Endothelial cell of umbilical vein (primary cell): ENCODE measurements at regions not wholly inside any gene's neighbourhood (a gene's known extent, or its start where the extent isn't known, plus 50 kb on each side); places are given as distances from the start of the nearest gene placed in this dataset.

Experiments used
- BruUV-seq: library from RNA; stranded (reverse); fragments of 400-500 nt; replicated peaks from 2 replicates; lab custom pipeline; 2021; lab: Mats Ljungman, UMichigan
- CTCF ChIA-PET: fragments of 300-600, 350-600 bp; sonication (Branson Sonifier 250); formaldehyde crosslinking; loops from one replicate; lab custom pipeline; 2021; ENCODE audit warnings: antibody characterized with exemption, inconsistent platforms; lab: Charles Lee
- POLR2A ChIA-PET: fragments of 300-600, 350-600 bp; sonication (Branson Sonifier 250); formaldehyde crosslinking; loops from one replicate; lab custom pipeline; 2021; ENCODE audit warnings: antibody characterized with exemption, inconsistent platforms; lab: Charles Lee
- DNase-seq: peaks from one replicate; pipeline ENCODE4 v3.0.0-alpha.2; 2011; ENCODE audit warnings: low read depth, low spot score
- FAIRE-seq: peaks from 2 replicates; lab custom pipeline; 2011; peaks lifted over from hg19 to GRCh38; lab: Jason Lieb, UNC
- H2AFZ ChIP-seq: 2 replicates; pipeline ENCODE4 v1.6.0; 2012; ENCODE audit warnings: low read depth, low read length, control low read depth, inconsistent platforms
- H3K27ac ChIP-seq: 2 replicates; pipeline ENCODE4 v1.5.1; 2011; ENCODE audit warnings: low read depth, mild to moderate bottlenecking, control low read depth, low read length, moderate library complexity; ENCODE audit not compliant: insufficient read depth
- H3K27me3 ChIP-seq, 2 experiments: 2 replicates each; pipeline versions ENCODE4 v1.6.0 to v1.6.1; 2011; ENCODE audit warnings: low read length in 2 of 2, mixed read lengths in 1 of 2; ENCODE audit not compliant: control insufficient read depth in 2 of 2, insufficient read depth in 2 of 2
- H3K36me3 ChIP-seq, 2 experiments: 2 replicates in 1 of 2; 3 replicates in 1 of 2; pipeline ENCODE4 v1.5.1; 2011; ENCODE audit warnings: low read length in 2 of 2, mild to moderate bottlenecking in 1 of 2, moderate library complexity in 1 of 2; ENCODE audit not compliant: control insufficient read depth in 2 of 2, insufficient read depth in 2 of 2; ENCODE audit errors: extremely low read depth in 1 of 2
- H3K4me1 ChIP-seq: 3 replicates; pipeline ENCODE4 v1.5.1; 2011; ENCODE audit warnings: mild to moderate bottlenecking, low read length; ENCODE audit not compliant: control insufficient read depth, insufficient read depth; ENCODE audit errors: extremely low read depth
- H3K4me2 ChIP-seq: 2 replicates; pipeline ENCODE4 v1.6.1; 2011; ENCODE audit warnings: low read length, control low read depth, mixed read lengths; ENCODE audit not compliant: insufficient read depth
- H3K4me3 ChIP-seq, 3 experiments: fragments of 200-600 bp in 1 of 3; sonication (generic), shearing (Covaris generic) in 1 of 3; replicated peaks in 1 of 3; 2 replicates each; pipeline ENCODE4 v1.5.1; 2011 to 2016; ENCODE audit warnings: control low read depth in 3 of 3, low read length in 3 of 3, mild to moderate bottlenecking in 2 of 3, inconsistent platforms in 1 of 3, low read depth in 1 of 3, moderate library complexity in 1 of 3; ENCODE audit not compliant: insufficient read depth in 1 of 3
- H3K79me2 ChIP-seq: 2 replicates; pipeline ENCODE4 v1.6.0; 2012; ENCODE audit warnings: low read length, inconsistent platforms; ENCODE audit not compliant: control insufficient read depth, insufficient read depth
- H3K9ac ChIP-seq: replicated peaks from 2 replicates; pipeline ENCODE3; 2011; ENCODE audit warnings: low read length, control low read depth; ENCODE audit not compliant: insufficient read depth; ENCODE audit errors: extremely low read depth
- H3K9me1 ChIP-seq: replicated peaks from 3 replicates; pipeline ENCODE4 v1.6.0; 2011; ENCODE audit warnings: mild to moderate bottlenecking, low read length; ENCODE audit not compliant: control insufficient read depth, insufficient read depth; ENCODE audit errors: extremely low read depth
- H3K9me3 ChIP-seq: replicated peaks from 2 replicates; pipeline ENCODE4 v1.5.1; 2012; ENCODE audit warnings: low read length, inconsistent platforms; ENCODE audit not compliant: control insufficient read depth, insufficient read depth
- H4K20me1 ChIP-seq: replicated peaks from 2 replicates; pipeline ENCODE3; 2011; ENCODE audit warnings: mild to moderate bottlenecking, low read length; ENCODE audit not compliant: control insufficient read depth, insufficient read depth; ENCODE audit errors: extremely low read depth
- EZH2 ChIP-seq: IDR thresholded peaks from 2 replicates; pipeline ENCODE4 v1.6.1; 2012; ENCODE audit warnings: borderline replicate concordance, low read depth, mild to moderate bottlenecking, moderate library complexity, low read length, inconsistent platforms; ENCODE audit not compliant: severe bottlenecking
- FOS ChIP-seq: IDR thresholded peaks from 2 replicates; pipeline ENCODE4 v1.6.1; 2011; ENCODE audit warnings: mild to moderate bottlenecking, low read length, moderate library complexity, borderline replicate concordance; ENCODE audit not compliant: insufficient read depth
- GATA2 ChIP-seq: IDR thresholded peaks from 2 replicates; pipeline ENCODE4 v1.7.0; 2011; ENCODE audit warnings: low read depth, mild to moderate bottlenecking, moderate library complexity, mixed read lengths, low read length; ENCODE audit not compliant: insufficient read length, insufficient read depth
- JUN ChIP-seq: IDR thresholded peaks from 2 replicates; pipeline ENCODE4 v1.6.1; 2011; ENCODE audit warnings: borderline replicate concordance, low read depth; ENCODE audit not compliant: insufficient read length, insufficient read depth
- MYC ChIP-seq: IDR thresholded peaks from one replicate; pipeline ENCODE4 v1.6.1; 2011; ENCODE audit warnings: mild to moderate bottlenecking, low read depth, low read length
- POLR2A ChIP-seq: IDR thresholded peaks from 2 replicates; pipeline ENCODE4 v1.6.1; 2012; ENCODE audit warnings: low read depth, mild to moderate bottlenecking, control low read depth, low read length
- POLR2AphosphoS5 ChIP-seq: IDR thresholded peaks from 2 replicates; pipeline ENCODE4 v1.6.1; 2012; ENCODE audit warnings: low read depth, mild to moderate bottlenecking, control low read depth, low read length, moderate library complexity; ENCODE audit not compliant: insufficient read depth
- dilution Hi-C: fragments of 300-500 bp; cut with MboI; formaldehyde crosslinking; loops from one replicate; pipeline ENCODE4 v1.15.0; 2019; ENCODE audit warnings: low sequenced_read_pairs; ENCODE audit not compliant: extremely low pct_ligation_motif_present
- intact Hi-C: fragments of 100-400 bp; cut with micrococcal nuclease; formaldehyde crosslinking; loops from one replicate; pipeline ENCODE4 v1.10.0; 2022
- TF ChIP-seq, protein P1 (sequence below): IDR thresholded peaks from 2 replicates; pipeline ENCODE4 v1.6.1; 2011; ENCODE audit not compliant: insufficient read depth, insufficient read length
- TF ChIP-seq, protein P2 (sequence below), 2 donors: IDR thresholded peaks; 1 replicate in 1 of 2; 2 replicates in 1 of 2; pipeline ENCODE4 v1.5.1; 2011; ENCODE audit warnings: low read length in 2 of 2, mild to moderate bottlenecking in 2 of 2, moderate library complexity in 2 of 2, control low read depth in 1 of 2, inconsistent platforms in 1 of 2, low read depth in 1 of 2; ENCODE audit not compliant: insufficient read depth in 1 of 2; ENCODE audit errors: extremely low read depth in 1 of 2

DNA sequence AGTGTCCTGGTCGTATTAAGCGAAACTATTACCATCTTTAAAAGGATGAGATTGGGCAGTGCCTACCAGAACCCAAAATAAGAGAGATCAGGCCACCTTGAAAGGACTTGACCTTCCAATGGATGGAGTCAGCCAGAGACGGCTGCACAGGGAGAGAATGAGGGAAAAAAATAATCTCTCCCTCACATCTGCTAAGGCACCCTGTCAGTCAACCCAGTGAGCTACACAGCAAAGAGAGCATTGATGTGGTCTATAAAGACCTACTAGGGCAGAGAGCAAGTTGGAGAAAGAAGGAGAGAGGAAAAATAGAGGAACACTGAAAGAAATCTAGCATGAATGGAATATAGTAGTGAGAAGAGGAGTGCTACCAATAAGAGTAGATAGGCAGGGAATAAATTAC lies 68.0 kb upstream of the FTMT start:
- H3K9me1 ChIP-seq, result no peaks in the 10 kb centered on the region
- FAIRE-seq, result no peak
- no peak for TF ChIP-seq EZH2
- TF ChIP-seq JUN, result no peak
- TF ChIP-seq FOS, result no peak
- no peak for TF ChIP-seq MYC
- no peak for TF ChIP-seq POLR2A
- TF ChIP-seq POLR2AphosphoS5, result no peak
- TF ChIP-seq, protein P1, sequence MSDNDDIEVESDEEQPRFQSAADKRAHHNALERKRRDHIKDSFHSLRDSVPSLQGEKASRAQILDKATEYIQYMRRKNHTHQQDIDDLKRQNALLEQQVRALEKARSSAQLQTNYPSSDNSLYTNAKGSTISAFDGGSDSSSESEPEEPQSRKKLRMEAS, result no peak
- TF ChIP-seq GATA2, result no peak
- TF ChIP-seq, protein P2, sequence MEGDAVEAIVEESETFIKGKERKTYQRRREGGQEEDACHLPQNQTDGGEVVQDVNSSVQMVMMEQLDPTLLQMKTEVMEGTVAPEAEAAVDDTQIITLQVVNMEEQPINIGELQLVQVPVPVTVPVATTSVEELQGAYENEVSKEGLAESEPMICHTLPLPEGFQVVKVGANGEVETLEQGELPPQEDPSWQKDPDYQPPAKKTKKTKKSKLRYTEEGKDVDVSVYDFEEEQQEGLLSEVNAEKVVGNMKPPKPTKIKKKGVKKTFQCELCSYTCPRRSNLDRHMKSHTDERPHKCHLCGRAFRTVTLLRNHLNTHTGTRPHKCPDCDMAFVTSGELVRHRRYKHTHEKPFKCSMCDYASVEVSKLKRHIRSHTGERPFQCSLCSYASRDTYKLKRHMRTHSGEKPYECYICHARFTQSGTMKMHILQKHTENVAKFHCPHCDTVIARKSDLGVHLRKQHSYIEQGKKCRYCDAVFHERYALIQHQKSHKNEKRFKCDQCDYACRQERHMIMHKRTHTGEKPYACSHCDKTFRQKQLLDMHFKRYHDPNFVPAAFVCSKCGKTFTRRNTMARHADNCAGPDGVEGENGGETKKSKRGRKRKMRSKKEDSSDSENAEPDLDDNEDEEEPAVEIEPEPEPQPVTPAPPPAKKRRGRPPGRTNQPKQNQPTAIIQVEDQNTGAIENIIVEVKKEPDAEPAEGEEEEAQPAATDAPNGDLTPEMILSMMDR (IDR thresholded peaks at IDR 0.05; ENCODE audit: extremely low read depth in 1 of 2, insufficient read depth in 1 of 2, low read depth in 1 of 2, low read length in 2 of 2), result no peak
- H2AFZ ChIP-seq, result no peak overlapping the region
- intact Hi-C loops, result no loop called here
- H3K27me3 ChIP-seq, result no peaks in the 10 kb centered on the region
- H3K4me3 ChIP-seq, result no peak overlapping the region
- ChIA-PET CTCF (no interaction called here), POLR2A (no interaction called here)
- H3K36me3 ChIP-seq, result no peaks in the 10 kb centered on the region
- no peak overlapping the region for H3K27ac ChIP-seq
- no peaks in the 10 kb centered on the region for H4K20me1 ChIP-seq
- no peak for DNase-seq
- H3K79me2 ChIP-seq, result no peaks in the 10 kb centered on the region
- no TSS peak for BruUV-seq
- no peak overlapping the region for H3K4me2 ChIP-seq
- H3K9ac ChIP-seq, result no peak overlapping the region
- no peaks in the 10 kb centered on the region for H3K4me1 ChIP-seq
- no peaks in the 10 kb centered on the region for H3K9me3 ChIP-seq
- dilution Hi-C loops, result no loop called here
